Neural progenitor cell (in vitro differentiated cells): ENCODE measurements at regions not wholly inside any gene's neighbourhood (a gene's known extent, or its start where the extent isn't known, plus 50 kb on each side); places are given as distances from the start of the nearest gene placed in this dataset.

Experiments
- CTCF ChIP-seq: fragments of 200-600 bp; sonication (generic); IDR thresholded peaks from 2 replicates; pipeline ENCODE4 v1.5.1; 2017; ENCODE audit warnings: antibody characterized with exemption, mild to moderate bottlenecking
- EZH2 ChIP-seq: fragments of 200-600 bp; sonication (generic); IDR thresholded peaks from 2 replicates; pipeline ENCODE4 v1.6.1; 2017; ENCODE audit warnings: antibody characterized with exemption, mild to moderate bottlenecking, moderate library complexity
- EZH2phosphoT487 ChIP-seq: fragments of 200-600 bp; sonication (generic); IDR thresholded peaks from 2 replicates; pipeline ENCODE4 v1.6.1; 2017; ENCODE audit warnings: antibody characterized with exemption

GRCh38 chr6:3533981-3534380 is 77.1 kb upstream of the SLC22A23 start:
- TF ChIP-seq EZH2 (no peak), CTCF (no peak), EZH2phosphoT487 (no peak)
